GM18870 (cell line): ENCODE measurements at regions not wholly inside any gene's neighbourhood (a gene's known extent, or its start where the extent isn't known, plus 50 kb on each side); places are given as distances from the start of the nearest gene placed in this dataset.
"Not testable (repeated sequence)": the region's sequence is repeated elsewhere in the genome, so short reads cannot be mapped to it uniquely, and the experiment has no call there.

ENCODE experiments used
- ATAC-seq: cut with Tn5 transposase; IDR thresholded peaks from one replicate; pipeline ENCODE4 v1.9.1; 2021; ENCODE audit warnings: moderate library complexity; ENCODE audit not compliant: unreplicated experiment

GRCh38 chr10:91002656-91003055 lies 81.8 kb upstream of the ANKRD1 start:
- no peak for ATAC-seq

- ATAC-seq, result not testable (repeated sequence)
These were observed 82.5 kb upstream of the ANKRD1 start for GRCh38 chr10:91003379-91003778.

GRCh38 chr10:91005276-91005675 lies 84.4 kb upstream of the ANKRD1 start:
- not testable (repeated sequence) for ATAC-seq

- peak; percentile 39 for ATAC-seq
These were observed 85.3 kb upstream of the ANKRD1 start for GRCh38 chr10:91006001-91006751.

GRCh38 chr10:91006752-91007346 lies 86.0 kb upstream of the ANKRD1 start:
- peak; percentile 85 for ATAC-seq

- ATAC-seq, result no peak
These were observed 86.8 kb upstream of the ANKRD1 start for GRCh38 chr10:91007655-91008054.

GRCh38 chr10:91009121-91009520 lies 88.2 kb upstream of the ANKRD1 start:
- no peak for ATAC-seq

GRCh38 chr10:91010952-91011351 lies 90.1 kb upstream of the ANKRD1 start:
- ATAC-seq, result no peak

- ATAC-seq, result no peak
These were observed 91.6 kb upstream of the ANKRD1 start for GRCh38 chr10:91012502-91012901.

GRCh38 chr10:91013985-91014384 lies 93.1 kb upstream of the ANKRD1 start:
- no peak for ATAC-seq

- no peak for ATAC-seq
These were observed 96.3 kb upstream of the ANKRD1 start for GRCh38 chr10:91017198-91017597.

- ATAC-seq, result no peak
These were observed 101.0 kb upstream of the ANKRD1 start for GRCh38 chr10:91021901-91022300.

GRCh38 chr10:91022390-91022789 lies 101.5 kb upstream of the ANKRD1 start:
- ATAC-seq, result no peak

- ATAC-seq, result no peak
These were observed 102.2 kb upstream of the ANKRD1 start for GRCh38 chr10:91022924-91023699.

GRCh38 chr10:91023700-91024398 lies 103.0 kb upstream of the ANKRD1 start:
- ATAC-seq, result no peak

- no peak for ATAC-seq
These were observed 103.7 kb upstream of the ANKRD1 start for GRCh38 chr10:91024541-91024940.

GRCh38 chr10:91032611-91033206 lies 111.8 kb upstream of the ANKRD1 start:
- no peak for ATAC-seq

GRCh38 chr10:91033324-91033950 lies 112.5 kb upstream of the ANKRD1 start:
- no peak for ATAC-seq

GRCh38 chr10:91034042-91034441 lies 113.2 kb upstream of the ANKRD1 start:
- ATAC-seq, result no peak

- ATAC-seq, result no peak
These were observed 113.7 kb upstream of the ANKRD1 start for GRCh38 chr10:91034494-91035159.
